Upper lobe of right lung (tissue), 1 donor: ENCODE measurements at regions not wholly inside any gene's neighbourhood (a gene's known extent, or its start where the extent isn't known, plus 50 kb on each side); places are given as distances from the start of the nearest gene placed in this dataset.

ENCODE experiments used
- ATAC-seq: fragments of 200-7000 bp; cut with Tn5 transposase; one replicate; pipeline ENCODE4 v1.9.1; 2020; ENCODE audit warnings: mild to moderate bottlenecking, moderate library complexity
- DNase-seq: peaks from one replicate; pipeline ENCODE4 v3.0.0-alpha.2; 2020
- H3K27ac ChIP-seq: fragments of 200-600 bp; one replicate; pipeline ENCODE4 v1.8.0; 2022
- H3K27me3 ChIP-seq: fragments of 200-600 bp; one replicate; pipeline ENCODE4 v1.8.0; 2022; ENCODE audit warnings: mild to moderate bottlenecking
- H3K36me3 ChIP-seq: fragments of 200-600 bp; one replicate; pipeline ENCODE4 v1.8.0; 2022
- H3K4me1 ChIP-seq: fragments of 200-600 bp; one replicate; pipeline ENCODE4 v1.8.0; 2022
- H3K4me3 ChIP-seq: fragments of 200-600 bp; one replicate; pipeline ENCODE4 v1.8.0; 2022; ENCODE audit warnings: mild to moderate bottlenecking
- H3K9me3 ChIP-seq: fragments of 200-600 bp; one replicate; pipeline ENCODE4 v1.8.0; 2022
- intact Hi-C: fragments of 100-400 bp; cut with DNase I; formaldehyde crosslinking; loops from one replicate; pipeline ENCODE4 v1.11.0; 2022
- TF ChIP-seq, protein P1 (sequence below): fragments of 200-600 bp; IDR thresholded peaks from one replicate; pipeline ENCODE4 v1.8.0; 2022; ENCODE audit warnings: antibody characterized with exemption
- donor health status: DM: no; HTN: yes; CAD: no; lungs with severe emphysema.

DNA sequence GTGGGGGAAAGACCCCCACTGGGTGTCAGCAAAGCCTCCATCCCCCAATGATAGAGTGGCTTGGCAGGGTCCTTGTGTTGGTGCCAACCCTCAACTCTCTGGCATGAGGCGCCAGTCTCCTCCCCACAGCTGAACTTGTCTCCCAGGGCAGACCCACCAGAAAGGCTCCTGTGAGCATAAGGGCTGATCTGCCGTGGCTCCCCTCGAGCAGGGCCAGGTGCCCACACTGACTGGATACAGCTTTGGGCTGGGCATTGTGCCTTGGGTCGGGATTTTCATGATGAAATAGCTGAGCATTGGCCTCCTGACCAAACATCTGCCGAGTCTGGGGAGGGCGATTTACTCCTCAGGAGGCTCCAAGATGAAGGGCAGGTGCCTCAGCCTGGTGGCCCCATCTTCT lies 68.1 kb upstream of the NPTX2 start:
- intact Hi-C loops: no loop called here
- no peaks in the 10 kb centered on the region for H3K4me1 ChIP-seq
- H3K9me3 ChIP-seq: peaks cover 8% of the 10 kb centered on the region
- DNase-seq (no peak), ATAC-seq (no peak)
- H3K36me3 ChIP-seq: no peaks in the 10 kb centered on the region
- TF ChIP-seq, protein P1, sequence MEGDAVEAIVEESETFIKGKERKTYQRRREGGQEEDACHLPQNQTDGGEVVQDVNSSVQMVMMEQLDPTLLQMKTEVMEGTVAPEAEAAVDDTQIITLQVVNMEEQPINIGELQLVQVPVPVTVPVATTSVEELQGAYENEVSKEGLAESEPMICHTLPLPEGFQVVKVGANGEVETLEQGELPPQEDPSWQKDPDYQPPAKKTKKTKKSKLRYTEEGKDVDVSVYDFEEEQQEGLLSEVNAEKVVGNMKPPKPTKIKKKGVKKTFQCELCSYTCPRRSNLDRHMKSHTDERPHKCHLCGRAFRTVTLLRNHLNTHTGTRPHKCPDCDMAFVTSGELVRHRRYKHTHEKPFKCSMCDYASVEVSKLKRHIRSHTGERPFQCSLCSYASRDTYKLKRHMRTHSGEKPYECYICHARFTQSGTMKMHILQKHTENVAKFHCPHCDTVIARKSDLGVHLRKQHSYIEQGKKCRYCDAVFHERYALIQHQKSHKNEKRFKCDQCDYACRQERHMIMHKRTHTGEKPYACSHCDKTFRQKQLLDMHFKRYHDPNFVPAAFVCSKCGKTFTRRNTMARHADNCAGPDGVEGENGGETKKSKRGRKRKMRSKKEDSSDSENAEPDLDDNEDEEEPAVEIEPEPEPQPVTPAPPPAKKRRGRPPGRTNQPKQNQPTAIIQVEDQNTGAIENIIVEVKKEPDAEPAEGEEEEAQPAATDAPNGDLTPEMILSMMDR: no peak
- H3K27me3 ChIP-seq: no peaks in the 10 kb centered on the region
- H3K4me3 ChIP-seq: no peak overlapping the region
- H3K27ac ChIP-seq: no peak overlapping the region

DNA sequence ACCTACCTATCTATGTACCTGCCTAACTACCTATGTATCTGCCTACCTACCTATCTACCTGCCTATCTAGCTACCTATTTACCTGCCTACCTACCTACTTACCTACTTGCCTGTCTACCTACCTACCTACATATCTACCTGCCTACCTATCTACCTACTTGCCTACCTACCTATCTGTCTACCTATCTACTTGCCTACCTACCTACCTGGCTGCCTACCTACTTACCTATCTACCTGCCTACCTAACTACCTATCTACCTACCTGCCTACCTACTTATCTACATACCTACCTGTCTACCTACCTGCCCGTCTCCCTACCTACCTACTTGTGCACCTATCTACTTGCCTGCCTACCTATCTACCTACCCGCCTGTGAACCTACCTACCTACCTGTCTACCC lies 68.7 kb upstream of the NPTX2 start:
- TF ChIP-seq, protein P1: no peak
- Histone ChIP-seq H3K36me3 (no peaks in the 10 kb centered on the region), H3K4me1 (no peaks in the 10 kb centered on the region), H3K27me3 (no peaks in the 10 kb centered on the region), H3K27ac (no peak overlapping the region), H3K9me3 (peaks cover 8% of the 10 kb centered on the region), H3K4me3 (no peak overlapping the region)
- intact Hi-C loops: no loop called here
- ATAC-seq (no peak), DNase-seq (no peak)

DNA sequence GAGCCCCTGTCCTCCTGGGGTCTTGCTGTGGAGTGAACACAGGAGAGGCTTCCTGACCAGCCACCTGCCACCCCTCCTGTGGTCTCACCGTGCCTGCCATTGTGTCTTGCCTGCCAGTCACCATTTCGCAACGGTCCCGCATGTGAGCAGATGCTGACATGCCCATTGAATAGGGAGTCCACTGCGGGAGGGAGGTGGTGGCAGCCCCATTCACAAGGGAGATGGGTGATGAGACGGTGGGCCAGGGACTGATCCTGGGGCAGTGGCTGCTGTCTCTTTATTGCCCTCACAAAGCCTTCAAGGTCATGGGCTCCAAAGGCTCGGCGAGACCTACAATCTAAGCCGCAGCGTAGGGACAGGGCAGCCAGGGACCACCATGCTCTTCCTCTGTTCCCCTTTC lies 76.0 kb upstream of the NPTX2 start:
- H3K4me1 ChIP-seq: no peaks in the 10 kb centered on the region
- no peak overlapping the region for H3K27ac ChIP-seq
- intact Hi-C loops: no loop called here
- TF ChIP-seq, protein P1: no peak
- no peaks in the 10 kb centered on the region for H3K27me3 ChIP-seq
- no peak overlapping the region for H3K4me3 ChIP-seq
- DNase-seq (no peak), ATAC-seq (no peak)
- H3K36me3 ChIP-seq: no peaks in the 10 kb centered on the region
- no peaks in the 10 kb centered on the region for H3K9me3 ChIP-seq

DNA sequence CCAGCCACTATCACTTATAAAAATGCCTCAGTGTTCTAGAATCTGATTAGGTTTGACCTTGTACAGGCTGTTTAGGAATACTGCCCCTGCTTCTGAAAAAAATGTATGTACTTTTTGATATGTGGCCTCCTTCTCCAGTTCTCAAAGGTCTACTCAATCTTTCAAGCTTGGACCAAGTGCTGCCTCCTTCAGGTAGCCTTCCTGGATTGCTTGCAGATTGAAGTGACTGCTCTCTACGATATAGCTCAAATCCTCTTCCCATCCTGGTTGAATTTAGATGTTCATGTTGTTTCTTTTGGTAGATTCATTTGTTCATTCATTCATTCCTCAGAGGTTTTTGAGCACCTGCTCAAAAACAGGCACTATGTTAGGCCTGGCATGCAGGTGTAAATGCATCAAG lies 77.2 kb upstream of the NPTX2 start:
- Histone ChIP-seq H3K27me3 (no peaks in the 10 kb centered on the region), H3K4me1 (no peaks in the 10 kb centered on the region), H3K27ac (no peak overlapping the region), H3K36me3 (no peaks in the 10 kb centered on the region), H3K9me3 (no peaks in the 10 kb centered on the region), H3K4me3 (no peak overlapping the region)
- intact Hi-C loops: no loop called here
- DNase-seq (no peak), ATAC-seq (no peak)
- TF ChIP-seq, protein P1: no peak

DNA sequence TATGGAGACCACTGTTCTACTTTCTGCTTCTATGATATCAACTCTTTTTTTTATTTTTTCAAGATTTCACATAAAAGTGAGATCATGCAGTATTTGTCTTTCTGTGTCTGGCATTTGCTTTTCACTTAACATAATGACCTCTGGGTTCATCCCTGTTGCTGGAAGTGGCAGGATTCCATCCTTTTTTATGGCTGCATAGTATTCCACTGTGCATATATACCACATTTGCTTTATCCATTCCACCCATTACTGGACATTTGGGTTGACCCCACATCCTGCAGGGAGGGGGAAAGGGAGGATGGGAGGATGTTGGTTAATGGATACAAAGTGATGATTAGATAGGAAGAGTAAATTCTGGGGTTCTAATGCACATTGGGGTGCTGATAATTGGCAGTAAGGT lies 80.3 kb upstream of the NPTX2 start:
- DNase-seq (no peak), ATAC-seq (no peak)
- no peaks in the 10 kb centered on the region for H3K9me3 ChIP-seq
- no peaks in the 10 kb centered on the region for H3K27me3 ChIP-seq
- intact Hi-C loops: no loop called here
- H3K27ac ChIP-seq: no peak overlapping the region
- H3K4me1 ChIP-seq: no peaks in the 10 kb centered on the region
- H3K36me3 ChIP-seq: no peaks in the 10 kb centered on the region
- H3K4me3 ChIP-seq: no peak overlapping the region
- TF ChIP-seq, protein P1: no peak

DNA sequence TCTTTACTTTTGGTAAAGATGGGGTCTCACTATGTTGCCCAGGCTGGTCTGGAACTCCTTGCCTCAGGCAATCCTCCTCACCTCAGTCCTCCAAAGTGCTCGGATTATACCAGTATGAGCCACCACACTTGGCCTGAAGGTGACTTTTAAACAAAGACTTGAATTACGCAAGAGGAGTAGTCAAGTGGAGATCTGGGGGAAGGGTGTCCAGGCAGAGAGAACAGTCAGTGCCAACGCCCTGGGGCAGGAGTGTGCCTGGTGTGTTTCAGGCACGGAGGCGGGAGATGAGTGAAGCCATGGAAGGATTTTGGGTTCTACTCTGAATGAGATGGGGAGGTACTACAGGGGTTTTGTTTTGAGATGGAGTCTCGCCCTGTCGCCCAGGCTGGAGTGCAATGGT lies 82.6 kb upstream of the NPTX2 start:
- TF ChIP-seq, protein P1: no peak
- intact Hi-C loops: no loop called here
- ATAC-seq: no peak
- H3K36me3 ChIP-seq: no peaks in the 10 kb centered on the region
- no peaks in the 10 kb centered on the region for H3K9me3 ChIP-seq
- H3K27me3 ChIP-seq: no peaks in the 10 kb centered on the region
- DNase-seq: no peak
- no peak overlapping the region for H3K27ac ChIP-seq
- no peaks in the 10 kb centered on the region for H3K4me1 ChIP-seq
- H3K4me3 ChIP-seq: no peak overlapping the region
